ENCODE measurements at regions not wholly inside any gene's neighbourhood (a gene's known extent, or its start where the extent isn't known, plus 50 kb on each side); places are given as distances from the start of the nearest gene placed in this dataset.

- no peak for TF ChIP-seq CREB1 (IDR thresholded peaks at IDR 0.05; ENCODE audit: low read depth)
- TF ChIP-seq FOXM1 (IDR thresholded peaks at IDR 0.05; ENCODE audit: borderline replicate concordance, low read depth): no peak
- TF ChIP-seq ZBTB7A (IDR thresholded peaks at IDR 0.05; ENCODE audit: low read depth): no peak
- TF ChIP-seq EGR1 (IDR thresholded peaks at IDR 0.05): no peak
- no peak for TF ChIP-seq TAF1 (IDR thresholded peaks at IDR 0.05; ENCODE audit: low read depth)
- TF ChIP-seq CEBPB (IDR thresholded peaks at IDR 0.05): no peak
- no peak for TF ChIP-seq EP300 (IDR thresholded peaks at IDR 0.05; ENCODE audit: borderline replicate concordance)
- TF ChIP-seq YY1 (IDR thresholded peaks at IDR 0.05; ENCODE audit: low read depth): no peak
- TF ChIP-seq TEAD4 (IDR thresholded peaks at IDR 0.05): no peak
- TF ChIP-seq RAD21 (IDR thresholded peaks at IDR 0.05; ENCODE audit: low read depth): no peak
- no peak for TF ChIP-seq MAX (IDR thresholded peaks at IDR 0.05)
- TF ChIP-seq NFIC (IDR thresholded peaks at IDR 0.05): no peak
- TF ChIP-seq TCF12 (IDR thresholded peaks at IDR 0.05; ENCODE audit: low read depth): no peak
- no peak for TF ChIP-seq REST (IDR thresholded peaks at IDR 0.05; ENCODE audit: low read depth)
- no peak for TF ChIP-seq USF1 (IDR thresholded peaks at IDR 0.05)
These were observed 212.6 kb downstream of the MOXD1 start for GRCh38 chr6:132188556-132189264.

GRCh38 chr6:132187816-132188215 is 213.5 kb downstream of the MOXD1 start:
- no peak for TF ChIP-seq TCF12 (IDR thresholded peaks at IDR 0.05; ENCODE audit: low read depth)
- TF ChIP-seq ZBTB7A (IDR thresholded peaks at IDR 0.05; ENCODE audit: low read depth): no peak
- no peak for TF ChIP-seq RAD21 (IDR thresholded peaks at IDR 0.05; ENCODE audit: low read depth)
- TF ChIP-seq USF1 (IDR thresholded peaks at IDR 0.05): no peak
- no peak for TF ChIP-seq REST (IDR thresholded peaks at IDR 0.05; ENCODE audit: low read depth)
- no peak for TF ChIP-seq TEAD4 (IDR thresholded peaks at IDR 0.05)

- no peak for TF ChIP-seq USF1 (IDR thresholded peaks at IDR 0.05)
- TF ChIP-seq CEBPB (IDR thresholded peaks at IDR 0.05): no peak
- TF ChIP-seq EP300 (IDR thresholded peaks at IDR 0.05; ENCODE audit: borderline replicate concordance): no peak
- no peak for TF ChIP-seq ZBTB7A (IDR thresholded peaks at IDR 0.05; ENCODE audit: low read depth)
- no peak for TF ChIP-seq TAF1 (IDR thresholded peaks at IDR 0.05; ENCODE audit: low read depth)
- TF ChIP-seq RAD21 (IDR thresholded peaks at IDR 0.05; ENCODE audit: low read depth): no peak
These were observed 221.3 kb downstream of the MOXD1 start for GRCh38 chr6:132179955-132180354.

GRCh38 chr6:132174919-132175318 is 223.7 kb upstream of the CCN2 start:
- TF ChIP-seq EP300 (IDR thresholded peaks at IDR 0.05; ENCODE audit: borderline replicate concordance) (no peak), CREB1 (IDR thresholded peaks at IDR 0.05; ENCODE audit: low read depth) (no peak), FOXM1 (IDR thresholded peaks at IDR 0.05; ENCODE audit: borderline replicate concordance, low read depth) (no peak), MAX (IDR thresholded peaks at IDR 0.05) (no peak), RAD21 (IDR thresholded peaks at IDR 0.05; ENCODE audit: low read depth) (no peak), NFIC (IDR thresholded peaks at IDR 0.05) (no peak), YY1 (IDR thresholded peaks at IDR 0.05; ENCODE audit: low read depth) (no peak), REST (IDR thresholded peaks at IDR 0.05; ENCODE audit: low read depth) (no peak), TAF1 (IDR thresholded peaks at IDR 0.05; ENCODE audit: low read depth) (no peak), USF1 (IDR thresholded peaks at IDR 0.05) (no peak), EGR1 (IDR thresholded peaks at IDR 0.05) (no peak), TCF12 (IDR thresholded peaks at IDR 0.05; ENCODE audit: low read depth) (no peak), TEAD4 (IDR thresholded peaks at IDR 0.05) (no peak), ZBTB7A (IDR thresholded peaks at IDR 0.05; ENCODE audit: low read depth) (no peak)

Measured in Ishikawa (cell line).